PC-3 (cell line): ENCODE measurements at regions not wholly inside any gene's neighbourhood (a gene's known extent, or its start where the extent isn't known, plus 50 kb on each side); places are given as distances from the start of the nearest gene placed in this dataset.

Experiments
- CTCF ChIP-seq: fragments of 300-600 bp; sonication (generic); conservative IDR thresholded peaks from 2 replicates; pipeline ENCODE4 v1.5.1; 2017; ENCODE audit warnings: antibody characterized with exemption, low read depth, mild to moderate bottlenecking, low read length
- EZH2 ChIP-seq: fragments of 300-600 bp; sonication (generic); IDR thresholded peaks from one replicate; pipeline ENCODE4 v1.6.1; 2017; ENCODE audit warnings: antibody characterized with exemption, mild to moderate bottlenecking, low read length; ENCODE audit not compliant: unreplicated experiment
- EZH2phosphoT487 ChIP-seq: fragments of 300-600 bp; sonication (generic); IDR thresholded peaks from 2 replicates; pipeline ENCODE4 v1.6.1; 2018; ENCODE audit warnings: mild to moderate bottlenecking, antibody characterized with exemption, low read length, borderline replicate concordance

GRCh38 chr15:53122818-53123217 lies 332.7 kb upstream of the ONECUT1 start:
- TF ChIP-seq CTCF (no peak), EZH2phosphoT487 (no peak), EZH2 (no peak)
